ENCODE measurements at regions not wholly inside any gene's neighbourhood (a gene's known extent, or its start where the extent isn't known, plus 50 kb on each side); places are given as distances from the start of the nearest gene placed in this dataset.

- TF ChIP-seq POLR2A (IDR thresholded peaks at IDR 0.05): no peak
- TF ChIP-seq, protein P1, sequence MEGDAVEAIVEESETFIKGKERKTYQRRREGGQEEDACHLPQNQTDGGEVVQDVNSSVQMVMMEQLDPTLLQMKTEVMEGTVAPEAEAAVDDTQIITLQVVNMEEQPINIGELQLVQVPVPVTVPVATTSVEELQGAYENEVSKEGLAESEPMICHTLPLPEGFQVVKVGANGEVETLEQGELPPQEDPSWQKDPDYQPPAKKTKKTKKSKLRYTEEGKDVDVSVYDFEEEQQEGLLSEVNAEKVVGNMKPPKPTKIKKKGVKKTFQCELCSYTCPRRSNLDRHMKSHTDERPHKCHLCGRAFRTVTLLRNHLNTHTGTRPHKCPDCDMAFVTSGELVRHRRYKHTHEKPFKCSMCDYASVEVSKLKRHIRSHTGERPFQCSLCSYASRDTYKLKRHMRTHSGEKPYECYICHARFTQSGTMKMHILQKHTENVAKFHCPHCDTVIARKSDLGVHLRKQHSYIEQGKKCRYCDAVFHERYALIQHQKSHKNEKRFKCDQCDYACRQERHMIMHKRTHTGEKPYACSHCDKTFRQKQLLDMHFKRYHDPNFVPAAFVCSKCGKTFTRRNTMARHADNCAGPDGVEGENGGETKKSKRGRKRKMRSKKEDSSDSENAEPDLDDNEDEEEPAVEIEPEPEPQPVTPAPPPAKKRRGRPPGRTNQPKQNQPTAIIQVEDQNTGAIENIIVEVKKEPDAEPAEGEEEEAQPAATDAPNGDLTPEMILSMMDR (IDR thresholded peaks at IDR 0.05): no peak
These were observed 71.1 kb upstream of the VCX start for GRCh38 chrX:7771788-7772438.
